ENCODE measurements at regions not wholly inside any gene's neighbourhood (a gene's known extent, or its start where the extent isn't known, plus 50 kb on each side); places are given as distances from the start of the nearest gene placed in this dataset.

- no peaks in the 10 kb centered on the region for H3K9me2 ChIP-seq (ENCODE audit: low read depth, low read length)
- H3K9ac ChIP-seq (ENCODE audit: low read length): no peak overlapping the region
- H3K36me3 ChIP-seq (ENCODE audit: insufficient read depth, low read length): no peaks in the 10 kb centered on the region
- H3K4me2 ChIP-seq (ENCODE audit: low read length): no peak overlapping the region
- H3K4me1 ChIP-seq (ENCODE audit: insufficient read depth, low read length, severe bottlenecking): no peaks in the 10 kb centered on the region
- H4K20me1 ChIP-seq (ENCODE audit: insufficient read depth, low read length): no peaks in the 10 kb centered on the region
- no peak overlapping the region for H2AFZ ChIP-seq (ENCODE audit: low read length)
- no peaks in the 10 kb centered on the region for H3F3A ChIP-seq (ENCODE audit: insufficient read depth, low read length)
- H3K27ac ChIP-seq (ENCODE audit: low read depth, low read length, poor library complexity, severe bottlenecking): no peak overlapping the region
- TF ChIP-seq EZH2 (IDR thresholded peaks at IDR 0.05; ENCODE audit: borderline replicate concordance, low read length) (no peak), CTCF (IDR thresholded peaks at IDR 0.05; ENCODE audit: low read length) (no peak)
- H3K9me3 ChIP-seq (ENCODE audit: low read length): no peaks in the 10 kb centered on the region
- no peaks in the 10 kb centered on the region for H3K79me2 ChIP-seq (ENCODE audit: insufficient read depth, low read length)
- no peaks in the 10 kb centered on the region for H3K27me3 ChIP-seq (ENCODE audit: insufficient read depth, low read length)
- no peak overlapping the region for H3K4me3 ChIP-seq (ENCODE audit: low read depth, low read length, poor library complexity, severe bottlenecking)
Measured at GRCh38 chr4:165628572-165628971, 244.5 kb upstream of the TLL1 start.

DNA sequence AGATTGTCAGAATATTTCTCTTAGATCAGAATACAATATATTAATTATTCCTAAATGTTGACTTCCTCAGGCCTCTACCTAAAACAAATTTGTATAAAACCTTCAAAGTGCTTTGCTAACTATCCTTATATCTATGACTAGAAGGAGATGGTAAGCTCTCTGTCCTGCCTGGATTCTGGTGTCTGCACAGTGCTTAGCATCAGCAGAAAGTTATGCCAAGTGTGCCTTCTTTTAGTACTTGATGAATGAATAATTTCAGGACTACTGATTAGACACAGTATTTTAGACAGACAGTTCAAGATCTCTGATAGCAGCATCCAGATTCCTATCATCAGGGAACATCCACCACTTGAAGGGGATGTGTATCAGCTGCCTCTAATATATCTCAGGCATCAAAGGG, 242.4 kb upstream of the TLL1 start:
- Histone ChIP-seq H3K4me3 (ENCODE audit: low read depth, low read length, poor library complexity, severe bottlenecking) (no peak overlapping the region), H3K27me3 (ENCODE audit: insufficient read depth, low read length) (no peaks in the 10 kb centered on the region), H3K27ac (ENCODE audit: low read depth, low read length, poor library complexity, severe bottlenecking) (no peak overlapping the region), H3K4me1 (ENCODE audit: insufficient read depth, low read length, severe bottlenecking) (no peaks in the 10 kb centered on the region), H3F3A (ENCODE audit: insufficient read depth, low read length) (no peaks in the 10 kb centered on the region), H3K9me2 (ENCODE audit: low read depth, low read length) (no peaks in the 10 kb centered on the region), H3K36me3 (ENCODE audit: insufficient read depth, low read length) (no peaks in the 10 kb centered on the region), H2AFZ (ENCODE audit: low read length) (no peak overlapping the region), H3K9ac (ENCODE audit: low read length) (no peak overlapping the region), H3K79me2 (ENCODE audit: insufficient read depth, low read length) (no peaks in the 10 kb centered on the region), H4K20me1 (ENCODE audit: insufficient read depth, low read length) (no peaks in the 10 kb centered on the region), H3K9me3 (ENCODE audit: low read length) (no peaks in the 10 kb centered on the region), H3K4me2 (ENCODE audit: low read length) (no peak overlapping the region)
- TF ChIP-seq EZH2 (IDR thresholded peaks at IDR 0.05; ENCODE audit: borderline replicate concordance, low read length) (no peak), CTCF (IDR thresholded peaks at IDR 0.05; ENCODE audit: low read length) (no peak)

DNA sequence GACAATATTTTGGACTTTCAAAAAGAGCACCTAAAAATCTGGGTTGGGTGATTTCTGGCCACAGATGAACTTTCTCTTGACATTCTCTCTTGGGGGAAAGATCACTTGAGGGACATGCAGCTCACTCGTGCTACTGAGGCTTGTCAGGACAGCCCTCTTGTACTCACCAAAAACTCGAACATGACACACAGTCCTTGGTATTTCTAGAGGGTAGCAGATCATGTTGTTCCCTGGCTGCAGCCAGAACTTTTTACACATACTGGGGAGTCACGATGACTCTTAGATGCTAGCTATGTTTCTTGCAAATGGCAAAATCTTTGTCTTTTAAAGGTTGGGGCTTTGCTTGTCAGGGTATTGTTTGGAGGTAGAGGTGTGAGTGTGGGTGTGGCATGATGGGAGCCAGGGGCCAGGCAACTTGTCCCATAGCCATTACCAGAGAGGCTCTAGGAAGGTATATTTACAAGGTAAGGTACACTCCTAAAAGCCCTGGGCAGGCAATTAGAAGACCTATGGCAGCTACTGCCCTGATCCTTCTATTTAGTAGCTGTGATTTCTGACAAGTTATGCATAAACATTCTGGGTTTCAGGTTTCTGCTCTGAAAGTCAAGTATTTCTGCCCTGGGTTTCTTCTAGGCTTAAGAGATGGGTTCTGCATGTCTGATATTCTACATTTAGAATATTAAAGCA, 241.7 kb upstream of the TLL1 start:
- H3K27me3 ChIP-seq (ENCODE audit: insufficient read depth, low read length): no peaks in the 10 kb centered on the region
- no peak overlapping the region for H2AFZ ChIP-seq (ENCODE audit: low read length)
- no peak overlapping the region for H3K4me2 ChIP-seq (ENCODE audit: low read length)
- H3F3A ChIP-seq (ENCODE audit: insufficient read depth, low read length): no peaks in the 10 kb centered on the region
- H3K9me3 ChIP-seq (ENCODE audit: low read length): no peaks in the 10 kb centered on the region
- H3K4me1 ChIP-seq (ENCODE audit: insufficient read depth, low read length, severe bottlenecking): no peaks in the 10 kb centered on the region
- H3K36me3 ChIP-seq (ENCODE audit: insufficient read depth, low read length): no peaks in the 10 kb centered on the region
- H4K20me1 ChIP-seq (ENCODE audit: insufficient read depth, low read length): no peaks in the 10 kb centered on the region
- H3K79me2 ChIP-seq (ENCODE audit: insufficient read depth, low read length): no peaks in the 10 kb centered on the region
- H3K9ac ChIP-seq (ENCODE audit: low read length): no peak overlapping the region
- TF ChIP-seq EZH2 (IDR thresholded peaks at IDR 0.05; ENCODE audit: borderline replicate concordance, low read length) (no peak), CTCF (IDR thresholded peaks at IDR 0.05; ENCODE audit: low read length) (no peak)
- no peaks in the 10 kb centered on the region for H3K9me2 ChIP-seq (ENCODE audit: low read depth, low read length)
- H3K27ac ChIP-seq (ENCODE audit: low read depth, low read length, poor library complexity, severe bottlenecking): no peak overlapping the region
- H3K4me3 ChIP-seq (ENCODE audit: low read depth, low read length, poor library complexity, severe bottlenecking): no peak overlapping the region
